Stimulated activated naive CD4-positive, alpha-beta T cell (primary cell): ENCODE measurements at regions not wholly inside any gene's neighbourhood (a gene's known extent, or its start where the extent isn't known, plus 50 kb on each side); places are given as distances from the start of the nearest gene placed in this dataset.

Experiments
- DNase-seq, 6 experiments: peaks; one replicate each; lab custom pipeline; 2025; lab: John Stamatoyannopoulos, UW

- DNase-seq, result no peak
These were observed 229.2 kb downstream of the ALX1 start for GRCh38 chr12:85509081-85509856.

GRCh38 chr12:85509857-85510256 is 229.8 kb downstream of the ALX1 start:
- DNase-seq, result no peak

- no peak for DNase-seq
These were observed 236.0 kb downstream of the ALX1 start for GRCh38 chr12:85516039-85516438.

GRCh38 chr12:85516667-85517325 is 236.8 kb downstream of the ALX1 start:
- no peak for DNase-seq

- DNase-seq, result no peak
These were observed 239.1 kb downstream of the ALX1 start for GRCh38 chr12:85519163-85519562.

GRCh38 chr12:85523197-85523596 is 243.2 kb downstream of the ALX1 start:
- DNase-seq, result no peak

GRCh38 chr12:85527192-85527591 is 247.2 kb downstream of the ALX1 start:
- DNase-seq, result no peak

GRCh38 chr12:85529896-85530295 is 249.9 kb downstream of the ALX1 start:
- no peak for DNase-seq

- DNase-seq, result no peak
These were observed 250.4 kb downstream of the ALX1 start for GRCh38 chr12:85530456-85530855.

- no peak for DNase-seq
These were observed 251.3 kb downstream of the ALX1 start for GRCh38 chr12:85531341-85531740.

GRCh38 chr12:85549640-85550039 is 269.6 kb downstream of the ALX1 start:
- DNase-seq, result no peak

GRCh38 chr12:85550924-85551323 is 270.9 kb downstream of the ALX1 start:
- no peak for DNase-seq

GRCh38 chr12:85552461-85552860 is 272.4 kb downstream of the ALX1 start:
- DNase-seq, result no peak

- no peak for DNase-seq
These were observed 277.8 kb downstream of the ALX1 start for GRCh38 chr12:85557850-85558249.

- DNase-seq, result no peak
These were observed 277.5 kb downstream of the RASSF9 start for GRCh38 chr12:85558684-85559083.

- no peak for DNase-seq
These were observed 277.1 kb downstream of the RASSF9 start for GRCh38 chr12:85559127-85559526.

GRCh38 chr12:85559536-85559935 is 276.7 kb downstream of the RASSF9 start:
- DNase-seq, result no peak

GRCh38 chr12:85562765-85563164 is 273.4 kb downstream of the RASSF9 start:
- no peak for DNase-seq

- DNase-seq, result no peak
These were observed 271.4 kb downstream of the RASSF9 start for GRCh38 chr12:85564786-85565185.

GRCh38 chr12:85568395-85569103 is 267.7 kb downstream of the RASSF9 start:
- DNase-seq, result no peak

GRCh38 chr12:85569261-85569660 is 266.9 kb downstream of the RASSF9 start:
- no peak for DNase-seq

- no peak for DNase-seq
These were observed 263.3 kb downstream of the RASSF9 start for GRCh38 chr12:85572956-85573355.

- no peak for DNase-seq
These were observed 262.5 kb downstream of the RASSF9 start for GRCh38 chr12:85573635-85574214.
